Bone marrow (tissue), 2 donors: ENCODE measurements at regions not wholly inside any gene's neighbourhood (a gene's known extent, or its start where the extent isn't known, plus 50 kb on each side); places are given as distances from the start of the nearest gene placed in this dataset.
"Not testable (repeated sequence)": the region's sequence is repeated elsewhere in the genome, so short reads cannot be mapped to it uniquely, and the experiment has no call there.

Source experiments
- DNase-seq, 2 donors: peaks; one replicate each; lab custom pipeline; 2025; lab: John Stamatoyannopoulos, UW

DNA sequence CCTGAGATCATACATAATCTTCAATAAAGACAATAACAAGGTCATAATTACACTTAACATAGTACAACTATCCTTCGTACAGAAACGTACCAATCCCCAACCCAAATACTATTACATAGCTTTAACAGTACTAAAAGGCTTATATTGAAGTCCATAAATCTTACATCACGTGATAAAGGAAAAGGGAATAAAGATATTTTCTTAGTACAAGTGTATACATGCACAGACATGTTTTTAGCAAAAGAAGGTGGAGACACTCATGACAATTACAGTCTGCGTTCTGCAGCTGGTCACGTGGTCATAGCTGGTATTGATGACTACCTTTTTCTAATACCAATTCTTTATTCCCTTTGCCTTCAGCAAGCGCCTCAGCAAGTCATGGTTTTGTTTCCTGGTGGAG is 464.5 kb upstream of the SLITRK5 start:
- no peak for DNase-seq

DNA sequence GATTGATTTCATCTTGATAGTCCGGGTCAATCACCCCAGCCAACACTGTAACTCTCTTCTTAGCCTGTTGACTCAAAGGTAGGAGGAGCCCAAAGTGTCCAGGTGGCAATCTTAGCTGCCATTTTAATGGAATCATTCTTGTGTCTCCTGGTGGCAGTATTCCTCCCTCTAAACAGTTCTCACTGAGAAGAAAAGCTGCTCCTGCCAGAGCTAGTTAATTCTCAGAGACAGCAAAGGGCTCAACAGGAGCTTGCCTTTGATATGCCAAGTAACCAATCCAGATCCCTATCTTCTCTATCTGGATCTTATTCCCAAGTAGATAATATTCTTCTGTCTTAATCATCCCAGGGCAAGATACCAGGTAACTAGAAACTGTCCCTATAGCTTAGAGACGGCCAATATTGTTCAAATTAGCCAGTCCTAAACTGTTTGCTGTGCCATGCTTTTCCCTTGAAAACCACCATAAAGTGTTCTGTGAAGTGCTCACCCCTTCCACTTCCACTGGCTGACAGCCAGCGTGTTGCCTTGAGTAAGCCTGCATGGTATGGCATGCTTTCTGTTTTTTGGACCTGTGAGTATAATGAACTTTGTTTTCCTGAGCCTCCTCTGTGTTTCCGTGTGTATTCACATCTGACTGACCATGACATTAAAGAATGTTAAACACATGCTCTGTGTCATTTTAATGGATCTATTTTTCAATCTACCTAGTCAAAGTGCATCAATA is 463.7 kb upstream of the SLITRK5 start:
- DNase-seq = no peak

DNA sequence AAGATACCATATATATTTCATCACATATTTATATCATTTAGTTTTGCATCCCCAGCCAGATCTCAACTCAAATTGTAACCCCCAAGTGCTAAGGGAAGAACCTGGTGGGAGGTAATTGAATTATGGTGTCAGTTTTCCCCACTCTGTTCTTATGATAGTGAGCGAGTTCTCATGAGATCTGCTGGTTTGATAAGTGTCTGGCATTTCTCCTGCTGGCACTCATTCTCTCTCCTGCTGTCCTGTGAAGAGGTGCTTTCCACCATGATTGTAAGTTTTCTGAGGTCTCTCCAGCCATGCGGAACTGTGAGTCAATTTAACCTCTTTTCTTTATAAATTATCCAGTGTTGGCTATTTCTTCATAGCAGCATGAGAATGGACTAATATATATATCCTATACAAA is 462.5 kb upstream of the SLITRK5 start:
- no peak for DNase-seq

DNA sequence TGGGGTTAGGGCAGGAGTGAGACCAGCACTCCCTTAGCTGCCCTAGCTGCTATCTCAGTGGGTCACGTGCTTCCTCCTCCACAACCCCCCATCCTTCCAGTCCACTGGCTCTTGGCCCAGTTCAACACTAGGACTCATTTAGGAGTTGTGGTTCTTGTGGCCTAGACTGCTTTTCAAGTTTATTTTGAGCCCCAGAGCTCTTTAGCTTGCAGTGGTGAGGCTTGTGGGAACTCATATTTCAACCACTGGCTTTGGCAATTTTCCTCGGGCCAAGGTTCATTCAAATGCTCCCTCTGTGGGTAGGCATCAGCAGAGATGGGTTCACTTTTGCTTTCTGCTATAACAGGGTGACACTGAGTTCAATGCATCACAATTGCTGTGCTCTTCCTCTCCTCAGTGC is 436.2 kb upstream of the SLITRK5 start:
- no peak for DNase-seq

DNA sequence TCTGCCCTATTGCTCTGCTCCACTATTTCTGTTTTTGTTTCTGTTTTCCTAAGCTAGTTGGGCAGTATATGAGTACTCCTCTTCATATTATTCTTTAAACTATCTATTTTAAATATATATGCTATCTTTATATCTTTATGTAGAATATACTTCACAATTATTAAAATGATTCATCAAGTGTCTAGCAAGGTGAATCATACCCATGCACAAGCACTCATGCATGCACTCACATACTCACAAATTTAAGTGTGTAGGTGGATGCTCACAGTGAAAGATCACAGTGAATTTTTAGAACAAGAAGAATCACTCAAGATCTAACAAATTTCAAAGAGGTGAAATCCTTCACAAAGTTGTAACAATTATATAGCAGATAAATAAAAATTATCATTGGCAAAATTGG is 435.6 kb upstream of the SLITRK5 start:
- DNase-seq = no peak

DNA sequence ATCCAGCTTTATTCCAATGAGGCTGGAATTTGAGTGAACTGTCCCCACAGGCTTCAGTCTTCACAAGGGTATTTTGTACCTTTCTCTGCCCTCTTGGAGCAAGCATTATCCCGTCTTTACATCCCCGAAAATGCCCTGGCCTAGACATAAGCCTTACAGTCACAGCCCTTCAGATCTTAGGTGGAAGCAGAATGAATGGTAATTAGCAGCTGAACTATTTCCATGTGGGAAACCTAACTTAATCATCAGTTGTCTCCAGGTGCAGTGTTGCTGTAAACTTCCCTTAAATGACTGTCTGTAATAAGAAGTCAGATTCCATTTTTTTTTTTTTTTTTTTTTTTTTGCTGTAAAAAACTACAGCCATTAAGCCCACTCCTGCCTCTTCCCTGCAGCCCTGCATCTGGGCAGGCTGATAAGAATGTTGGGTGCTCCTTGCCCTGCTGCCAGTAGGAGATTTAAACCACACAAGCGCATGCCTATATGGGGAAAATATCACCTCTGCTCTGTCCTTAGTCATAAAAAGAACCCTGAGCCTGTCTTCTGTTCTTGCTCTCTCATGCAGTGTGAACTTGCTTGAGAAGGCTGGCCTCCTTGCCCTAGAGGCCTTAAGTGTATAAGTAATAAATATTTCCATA is 426.8 kb upstream of the SLITRK5 start:
- no peak for DNase-seq

DNA sequence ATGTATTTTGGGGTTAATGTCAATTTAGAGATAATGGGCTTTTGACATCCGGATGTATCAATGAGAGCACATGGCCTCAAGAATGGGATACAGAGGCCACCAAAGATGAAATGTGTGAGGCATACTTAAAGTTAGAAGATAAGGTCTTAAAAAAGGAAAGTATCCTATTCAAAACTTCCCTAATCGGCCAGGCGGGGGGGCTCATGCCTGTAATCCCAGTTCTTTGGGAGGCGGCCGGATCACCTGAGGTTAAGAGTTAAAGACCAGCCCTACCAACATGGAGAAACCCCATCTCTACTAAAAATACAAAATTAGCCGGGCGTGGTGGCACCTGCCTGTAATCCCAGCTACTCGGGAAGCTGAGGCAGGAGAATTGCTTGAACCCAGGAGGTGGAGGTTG is 421.3 kb upstream of the SLITRK5 start:
- not testable (repeated sequence) for DNase-seq

DNA sequence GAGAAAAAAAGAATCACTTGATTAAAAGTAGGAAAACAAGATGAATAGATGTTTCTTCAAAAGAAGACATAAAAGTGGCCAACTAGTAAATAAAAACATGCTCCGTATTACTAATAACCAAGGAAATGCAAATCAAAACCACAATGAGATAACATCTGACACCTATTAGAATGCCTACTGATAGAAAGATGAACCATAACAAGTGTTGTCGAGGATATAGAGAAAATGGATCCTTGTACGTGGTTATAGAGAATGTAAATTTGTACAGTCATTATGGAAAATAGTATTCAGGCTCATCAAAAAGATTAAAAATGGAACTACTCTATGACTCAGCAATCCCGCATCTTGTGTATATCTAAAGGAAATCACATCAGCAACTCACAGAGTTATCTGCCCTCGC is 415.8 kb upstream of the SLITRK5 start:
- no peak for DNase-seq

DNA sequence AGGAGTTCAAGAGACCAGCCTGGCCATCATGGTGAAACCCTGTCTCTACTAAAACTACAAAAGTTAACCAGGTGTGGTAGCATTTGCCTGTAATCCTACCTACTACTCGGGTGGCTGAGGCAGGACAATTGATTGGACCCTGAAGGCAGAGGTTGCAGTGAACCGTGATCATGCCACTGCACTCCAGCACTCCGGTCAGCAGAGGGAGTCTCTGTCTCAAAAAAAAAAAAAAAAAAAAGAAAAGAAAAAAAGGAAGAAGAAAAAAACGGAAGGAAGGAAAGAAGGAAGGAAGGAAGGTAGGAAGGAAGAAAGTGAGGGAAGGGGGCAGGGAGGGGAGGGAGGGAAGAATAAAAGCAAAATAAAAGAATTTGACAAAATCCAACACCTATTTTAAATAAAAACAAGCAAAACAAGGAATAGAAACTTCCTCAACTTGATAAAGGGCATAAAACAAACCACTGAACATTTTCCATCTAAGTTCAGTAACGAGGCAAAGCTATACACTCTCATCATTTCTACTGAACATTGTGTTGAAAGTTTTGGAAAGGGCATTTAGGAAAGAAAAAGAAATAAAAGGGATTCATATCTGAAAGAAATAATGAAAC is 411.6 kb upstream of the SLITRK5 start:
- no peak for DNase-seq

DNA sequence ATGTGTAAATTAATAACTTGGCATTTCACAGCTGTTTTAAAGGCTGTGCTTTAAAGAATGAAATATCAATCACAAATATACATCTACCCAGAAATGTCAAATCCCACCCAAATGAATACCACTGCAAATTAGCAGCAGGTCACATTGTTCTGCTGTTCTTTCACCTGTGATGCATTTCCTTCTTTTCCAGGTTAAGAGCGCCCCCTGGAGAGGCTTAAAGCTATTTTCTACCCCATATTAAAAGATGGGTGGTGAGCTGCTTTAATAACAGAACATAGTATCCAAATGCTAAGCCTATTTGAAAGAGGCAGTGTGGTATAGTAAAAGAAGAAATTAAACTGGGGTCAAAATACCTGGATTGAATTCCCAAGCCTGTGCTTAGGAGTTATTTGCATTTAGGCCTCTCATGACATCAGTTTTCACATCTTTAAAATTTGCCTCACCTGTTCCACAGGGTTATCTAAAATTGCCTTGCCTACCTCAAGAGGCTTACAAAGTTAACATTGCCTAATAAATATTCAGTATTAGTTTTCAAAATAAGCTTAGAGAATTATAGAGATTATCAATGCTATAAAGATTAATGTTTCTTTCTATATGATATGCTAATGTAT is 396.9 kb upstream of the SLITRK5 start:
- DNase-seq = no peak

DNA sequence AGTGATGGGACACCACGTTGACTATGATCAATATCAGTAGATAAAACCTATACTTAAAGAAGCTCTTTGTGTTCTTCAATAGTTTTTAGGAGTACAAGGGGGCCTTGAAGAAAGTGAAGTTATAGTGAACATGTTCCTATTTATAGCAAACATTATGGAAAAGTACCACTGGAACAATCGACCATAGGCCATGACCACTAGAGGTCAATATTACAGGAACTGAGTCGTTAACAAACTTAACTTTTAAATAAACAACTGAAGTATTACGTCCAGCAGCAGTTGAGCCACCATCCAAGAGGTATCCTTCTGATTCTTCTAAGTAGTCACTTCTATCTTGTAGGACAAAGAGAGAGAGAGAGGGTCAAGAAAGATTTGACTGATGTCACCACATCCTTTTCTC is 391.0 kb upstream of the SLITRK5 start:
- no peak for DNase-seq

DNA sequence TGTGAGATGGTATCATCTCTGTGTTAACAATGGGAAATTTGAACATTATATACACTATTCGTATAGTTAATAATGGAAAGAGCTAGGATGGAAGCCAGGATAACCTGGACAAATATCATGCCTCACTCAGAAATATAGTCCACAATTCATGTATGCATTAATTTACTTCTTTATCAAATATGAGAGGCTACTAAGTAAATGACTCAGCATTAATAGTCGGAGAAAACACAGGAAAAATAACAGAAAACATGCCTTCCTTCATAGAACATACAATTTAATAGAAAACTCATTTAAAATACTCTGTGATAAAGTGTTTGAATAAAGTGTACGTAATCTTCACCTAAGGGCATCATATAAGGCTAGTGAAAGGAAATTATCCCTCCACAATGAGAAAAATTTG is 383.4 kb upstream of the SLITRK5 start:
- DNase-seq = no peak

DNA sequence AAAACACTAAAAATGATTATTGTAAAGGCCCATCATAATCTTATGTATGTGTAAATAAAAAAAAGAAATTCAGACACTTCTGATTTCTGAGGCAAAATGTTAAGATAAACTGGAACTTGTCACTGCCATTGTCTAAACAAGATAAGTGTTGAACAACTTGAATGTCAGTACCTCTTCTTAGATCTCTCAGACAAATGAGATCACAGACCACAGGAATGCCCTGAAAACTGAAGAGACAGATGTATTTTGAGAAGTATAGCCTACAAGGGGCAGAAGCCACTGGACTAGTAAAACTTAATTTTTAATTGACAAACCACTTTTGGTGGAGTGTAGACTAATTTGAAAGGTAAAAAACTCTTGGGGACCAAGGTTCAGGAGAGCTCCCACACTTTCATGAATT is 375.5 kb upstream of the SLITRK5 start:
- DNase-seq = no peak

DNA sequence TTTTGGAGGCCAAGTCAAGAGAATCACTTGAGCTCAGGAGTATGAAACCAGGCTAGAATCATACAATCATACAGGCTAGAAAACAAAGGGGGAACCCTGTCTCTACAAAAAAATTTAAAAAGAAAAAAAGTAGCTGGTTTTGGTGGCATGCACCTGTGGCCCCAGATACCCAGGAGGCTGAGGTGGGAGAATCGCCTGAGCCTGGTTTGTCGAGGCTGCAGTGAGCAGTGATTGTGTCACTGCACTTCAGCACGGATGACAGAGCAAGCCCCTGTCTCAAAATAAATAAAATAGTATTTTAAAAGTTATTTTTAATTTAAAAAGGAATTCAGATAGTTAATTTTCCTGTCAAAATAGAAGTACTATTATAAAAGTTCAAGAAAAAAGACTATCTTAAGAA is 369.1 kb upstream of the SLITRK5 start:
- DNase-seq = no peak

DNA sequence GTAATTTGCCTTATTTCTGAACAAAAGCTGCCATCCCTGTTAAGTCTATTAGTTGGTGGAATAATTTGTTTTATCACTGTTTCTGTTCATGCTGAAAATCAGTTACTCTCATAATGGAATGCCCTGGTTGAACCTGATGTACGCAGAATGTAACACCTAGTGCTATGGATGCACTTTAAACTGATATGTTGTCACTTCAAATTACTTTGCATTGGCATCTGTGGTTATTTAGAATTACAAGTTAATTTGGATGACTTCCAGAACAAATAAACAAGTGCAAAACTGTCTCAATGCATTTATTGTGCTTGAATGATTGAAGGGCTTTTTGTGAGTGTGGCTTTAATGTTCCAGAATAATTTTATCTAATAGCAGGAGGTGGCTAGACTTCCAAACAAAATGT is 368.2 kb upstream of the SLITRK5 start:
- DNase-seq = no peak

DNA sequence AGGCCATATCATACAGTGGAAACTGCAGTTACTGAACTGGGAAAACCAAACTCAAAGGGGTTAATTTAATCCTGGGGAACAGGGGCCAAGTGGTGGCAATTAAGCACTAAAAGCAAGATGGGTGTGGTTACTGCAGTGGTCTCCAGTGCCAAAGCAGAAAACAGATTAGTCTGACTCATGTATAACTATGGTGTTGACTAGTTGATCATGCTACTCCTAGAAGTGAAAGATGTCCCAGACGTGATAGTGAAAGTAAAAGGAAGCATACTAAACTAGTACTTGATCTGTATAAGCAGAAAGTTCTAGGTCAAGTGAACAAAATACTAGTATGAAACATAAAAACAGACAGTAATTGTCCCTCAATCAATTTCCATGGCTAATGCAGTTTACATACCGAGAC is 360.0 kb upstream of the SLITRK5 start:
- DNase-seq = no peak

DNA sequence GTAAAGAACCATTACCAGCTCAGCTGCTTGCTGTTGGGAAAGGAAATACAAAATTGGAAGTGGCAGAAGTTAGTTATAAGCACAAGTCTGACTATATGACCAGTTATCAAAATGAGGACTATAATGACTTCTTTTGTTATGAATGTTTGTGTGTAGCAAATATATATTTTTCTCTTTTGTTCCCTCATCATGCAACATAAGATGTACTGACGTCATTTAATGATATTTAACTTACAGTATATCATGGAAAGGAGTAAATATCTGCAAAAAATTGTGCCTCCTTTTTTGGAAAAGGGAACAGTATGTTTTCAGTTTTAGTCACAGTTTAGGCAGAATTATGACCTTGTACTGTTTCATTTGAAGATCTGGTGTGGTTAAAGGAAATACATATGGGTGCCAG is 356.3 kb upstream of the SLITRK5 start:
- no peak for DNase-seq

DNA sequence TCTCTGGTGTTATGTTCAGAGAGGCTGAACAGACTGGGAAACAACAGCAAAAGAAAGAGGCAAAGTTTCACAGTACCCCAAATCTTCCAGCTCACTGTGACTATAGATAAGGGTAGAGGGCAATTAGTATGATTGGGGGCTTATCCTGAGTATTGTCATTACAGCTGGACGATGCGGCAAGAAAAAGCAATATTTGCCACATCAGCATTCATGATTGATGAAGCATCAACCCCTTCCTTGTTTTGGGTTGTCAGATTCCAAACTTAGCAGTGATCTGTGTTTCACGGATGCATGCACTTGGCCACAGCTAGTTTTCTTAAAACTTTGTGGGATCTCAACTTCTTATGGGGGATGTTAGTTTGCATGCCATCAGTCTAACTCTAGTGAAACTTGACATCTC is 348.8 kb upstream of the SLITRK5 start:
- no peak for DNase-seq

DNA sequence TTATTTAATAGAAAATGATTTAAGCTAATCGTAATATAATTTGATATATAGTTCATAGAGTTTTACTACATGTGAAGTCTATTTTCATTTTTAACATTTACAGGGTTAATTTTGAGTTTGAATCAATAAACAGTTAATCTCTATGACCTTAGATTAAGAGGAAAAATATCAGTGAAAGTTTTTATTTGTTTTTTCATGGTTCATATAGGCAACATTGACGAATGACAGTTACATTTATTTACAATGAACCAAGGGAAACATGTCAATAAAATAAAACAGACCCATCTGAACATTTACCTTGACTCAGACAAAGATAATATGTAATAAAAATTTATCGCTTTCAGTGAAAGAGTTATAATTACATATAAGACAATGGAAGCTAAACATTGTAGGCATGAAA is 346.6 kb upstream of the SLITRK5 start:
- DNase-seq = no peak

DNA sequence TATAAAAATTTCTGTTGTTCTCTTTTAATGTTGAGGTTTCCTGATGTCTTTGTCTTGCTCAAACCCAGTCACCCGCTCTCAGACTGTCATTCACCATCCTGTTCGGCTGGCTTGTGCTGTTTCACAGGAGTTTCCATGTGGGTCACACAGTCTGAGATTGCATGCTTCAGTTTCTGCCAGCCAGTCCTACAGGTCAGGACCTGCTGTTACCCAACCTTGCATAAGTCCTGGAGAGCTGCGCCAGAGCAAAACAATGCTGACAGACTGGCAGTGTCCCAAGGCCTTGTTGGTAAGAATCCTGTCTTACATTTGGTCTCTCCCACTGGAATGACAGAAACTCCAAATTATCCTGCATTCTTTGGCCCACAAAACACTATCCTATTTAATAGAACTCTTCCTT is 340.0 kb upstream of the SLITRK5 start:
- no peak for DNase-seq

DNA sequence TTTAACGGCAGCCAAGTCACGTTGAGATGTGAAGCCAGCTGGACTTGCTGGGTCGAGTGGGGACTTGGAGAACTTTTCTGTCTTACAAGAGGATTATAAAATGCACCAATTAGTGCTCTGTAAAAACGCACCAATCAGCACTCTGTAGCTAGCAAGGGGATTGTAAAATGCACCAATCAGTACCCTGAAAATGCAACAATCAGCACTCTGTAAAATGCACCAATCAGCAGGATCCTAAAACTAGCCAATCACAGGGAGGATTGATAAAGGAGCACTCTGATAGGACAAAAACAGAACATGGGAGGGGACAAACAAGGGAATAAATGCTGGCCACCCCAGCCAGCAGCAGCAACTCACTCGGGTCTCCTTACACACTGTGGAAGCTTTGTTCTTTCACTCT is 337.6 kb upstream of the SLITRK5 start:
- DNase-seq = no peak

DNA sequence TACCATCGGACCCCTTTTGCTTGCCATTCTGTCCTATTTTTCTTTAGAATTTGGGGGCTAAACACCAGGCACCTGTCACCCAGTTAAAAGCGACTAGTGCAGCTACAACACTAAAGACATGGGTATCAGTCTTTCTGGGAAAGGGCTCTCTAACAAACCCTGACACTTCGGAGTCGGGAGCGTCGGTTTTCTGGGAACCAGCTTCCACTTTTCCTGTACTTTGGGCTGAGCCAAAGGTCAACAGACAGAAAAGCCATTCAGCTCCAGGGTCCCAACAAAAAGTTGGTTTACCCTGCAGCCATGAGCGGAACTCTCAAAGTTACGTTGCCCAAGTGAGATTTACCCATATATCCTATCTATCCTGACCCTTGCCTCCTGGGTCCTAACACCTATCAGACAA is 337.0 kb upstream of the SLITRK5 start:
- DNase-seq = no peak

DNA sequence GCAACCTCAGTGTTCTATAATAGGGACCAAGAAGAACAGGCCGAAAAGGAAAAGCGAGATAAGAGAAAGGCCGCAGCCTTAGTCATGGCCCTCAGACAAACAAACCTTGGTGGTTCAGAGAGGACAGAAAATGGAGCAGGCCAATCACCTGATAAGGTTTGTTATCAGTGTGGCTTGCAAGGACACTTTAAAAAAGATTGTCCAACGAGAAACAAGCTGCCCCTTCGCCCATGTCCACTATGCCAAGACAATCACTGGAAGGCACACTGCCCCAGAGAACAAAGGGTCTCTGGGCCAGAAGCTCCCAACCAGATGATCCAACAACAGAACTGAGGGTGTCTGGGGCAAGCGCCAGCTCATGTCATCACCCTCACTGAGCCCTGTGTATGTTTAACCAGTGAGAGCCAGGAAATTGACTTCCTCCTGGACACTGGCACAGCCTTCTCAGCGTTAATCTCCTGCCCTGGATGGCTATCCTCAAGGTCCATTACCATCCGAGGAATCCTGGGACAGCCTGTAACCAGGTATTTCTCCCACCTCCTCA is 334.8 kb upstream of the SLITRK5 start:
- not testable (repeated sequence) for DNase-seq
